ENCODE measurements at regions not wholly inside any gene's neighbourhood (a gene's known extent, or its start where the extent isn't known, plus 50 kb on each side); places are given as distances from the start of the nearest gene placed in this dataset.

- no peak overlapping the region for H3K27ac ChIP-seq
- no peak for DNase-seq
- no peaks in the 10 kb centered on the region for H3K4me1 ChIP-seq
- no peak overlapping the region for H3K4me3 ChIP-seq
- no peak for TF ChIP-seq POLR2A (IDR thresholded peaks at IDR 0.05)
- TF ChIP-seq CTCF (IDR thresholded peaks at IDR 0.05), result no peak
- peaks cover 0 to 4% (median 2%) of the 10 kb centered on the region in 4 donors for H3K9me3 ChIP-seq
- no peaks in the 10 kb centered on the region for H3K36me3 ChIP-seq
- H3K27me3 ChIP-seq, result no peaks in the 10 kb centered on the region
Measured at GRCh38 chr2:57396355-57397098, 650.1 kb upstream of the VRK2 start.

DNA sequence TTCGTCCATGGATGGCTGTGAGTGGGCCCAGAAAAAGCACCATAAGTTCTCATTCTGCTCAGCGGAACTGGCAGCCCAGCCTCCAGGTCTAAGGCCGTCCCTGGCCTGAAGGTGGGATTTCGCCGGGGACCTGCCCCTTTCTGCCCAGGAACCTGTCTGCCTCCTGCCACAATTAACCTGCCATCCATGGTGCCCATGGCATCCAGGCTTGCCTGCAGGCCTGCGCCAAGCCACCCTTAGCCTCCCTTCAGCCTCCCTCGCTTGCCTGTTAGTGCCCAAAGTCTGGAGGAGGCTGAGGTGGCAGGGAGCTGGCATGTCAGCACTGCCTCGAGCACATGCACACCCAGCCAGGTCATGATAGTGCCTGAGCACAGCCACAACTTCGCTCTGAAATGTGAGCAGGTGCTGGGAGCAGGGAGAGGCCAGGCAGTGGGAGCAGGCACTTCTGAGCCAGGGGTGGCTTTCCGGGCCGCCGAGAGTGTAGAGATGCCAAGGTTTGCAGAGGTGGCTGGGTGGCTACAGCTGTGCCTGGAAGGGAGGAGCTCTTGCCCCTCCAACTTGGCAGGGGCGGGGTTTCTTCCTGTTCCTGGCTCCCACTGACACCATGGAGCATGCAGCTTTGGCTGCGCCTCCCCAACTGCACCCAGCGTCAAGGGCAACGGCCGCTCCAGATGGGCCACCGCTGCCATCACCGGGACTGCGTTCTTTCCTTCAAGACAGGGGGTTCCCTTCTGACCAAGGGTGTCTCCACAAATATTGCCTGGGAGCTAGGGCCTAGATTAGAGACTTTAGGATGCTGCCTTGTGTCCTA is 648.9 kb upstream of the VRK2 start:
- no peaks in the 10 kb centered on the region for H3K4me1 ChIP-seq
- no peaks in the 10 kb centered on the region for H3K36me3 ChIP-seq
- TF ChIP-seq POLR2A (IDR thresholded peaks at IDR 0.05) (no peak), CTCF (IDR thresholded peaks at IDR 0.05) (no peak)
- DNase-seq, result no peak
- no peaks in the 10 kb centered on the region for H3K27me3 ChIP-seq
- peaks cover 0 to 4% (median 2%) of the 10 kb centered on the region in 4 donors for H3K9me3 ChIP-seq
- H3K4me3 ChIP-seq, result no peak overlapping the region
- no peak overlapping the region for H3K27ac ChIP-seq

- Histone ChIP-seq H3K27ac (no peak overlapping the region), H3K27me3 (no peaks in the 10 kb centered on the region), H3K4me3 (no peak overlapping the region), H3K36me3 (no peaks in the 10 kb centered on the region), H3K9me3 (peaks cover 0 to 4% (median 2%) of the 10 kb centered on the region in 4 donors), H3K4me1 (no peaks in the 10 kb centered on the region)
- no peak for DNase-seq
- TF ChIP-seq POLR2A (IDR thresholded peaks at IDR 0.05) (no peak), CTCF (IDR thresholded peaks at IDR 0.05) (no peak)
Measured at GRCh38 chr2:57399057-57399456, 647.5 kb upstream of the VRK2 start.

DNA sequence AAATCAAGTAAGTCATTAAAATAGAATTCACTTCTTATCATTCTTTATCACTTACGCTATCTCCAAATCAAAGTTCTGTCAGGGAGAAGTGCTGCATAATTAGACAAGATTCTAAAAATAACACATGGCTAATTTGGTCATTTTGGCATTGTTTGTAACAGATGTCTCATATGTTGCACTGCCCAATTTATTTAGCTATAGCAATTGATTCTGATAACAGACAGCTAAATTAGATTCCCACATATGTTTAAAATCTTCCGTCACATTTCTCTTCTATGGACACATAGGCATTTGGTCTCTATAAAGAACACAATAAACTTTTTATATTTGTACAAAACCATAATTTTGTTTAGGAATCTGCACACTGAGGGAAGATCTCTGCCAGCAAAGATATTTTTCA is 644.5 kb upstream of the VRK2 start:
- no peak overlapping the region for H3K4me3 ChIP-seq
- no peak for TF ChIP-seq CTCF (IDR thresholded peaks at IDR 0.05)
- no peak for TF ChIP-seq POLR2A (IDR thresholded peaks at IDR 0.05)
- H3K4me1 ChIP-seq, result no peaks in the 10 kb centered on the region
- H3K9me3 ChIP-seq, result peaks cover 0 to 4% (median 0%) of the 10 kb centered on the region in 4 donors
- H3K27me3 ChIP-seq, result no peaks in the 10 kb centered on the region
- no peak for DNase-seq
- no peaks in the 10 kb centered on the region for H3K36me3 ChIP-seq
- H3K27ac ChIP-seq, result no peak overlapping the region

- H3K4me3 ChIP-seq, result no peak overlapping the region
- TF ChIP-seq POLR2A (IDR thresholded peaks at IDR 0.05) (no peak), CTCF (IDR thresholded peaks at IDR 0.05) (no peak)
- no peak overlapping the region for H3K27ac ChIP-seq
- no peaks in the 10 kb centered on the region for H3K4me1 ChIP-seq
- H3K27me3 ChIP-seq, result no peaks in the 10 kb centered on the region
- H3K9me3 ChIP-seq, result peaks cover 0 to 2% (median 0%) of the 10 kb centered on the region in 4 donors
- H3K36me3 ChIP-seq, result no peaks in the 10 kb centered on the region
- DNase-seq, result no peak
Measured at GRCh38 chr2:57402755-57403154, 643.9 kb upstream of the VRK2 start.
